ENCODE measurements at regions not wholly inside any gene's neighbourhood (a gene's known extent, or its start where the extent isn't known, plus 50 kb on each side); places are given as distances from the start of the nearest gene placed in this dataset.
"Not testable (repeated sequence)": the region's sequence is repeated elsewhere in the genome, so short reads cannot be mapped to it uniquely, and the experiment has no call there.

DNA sequence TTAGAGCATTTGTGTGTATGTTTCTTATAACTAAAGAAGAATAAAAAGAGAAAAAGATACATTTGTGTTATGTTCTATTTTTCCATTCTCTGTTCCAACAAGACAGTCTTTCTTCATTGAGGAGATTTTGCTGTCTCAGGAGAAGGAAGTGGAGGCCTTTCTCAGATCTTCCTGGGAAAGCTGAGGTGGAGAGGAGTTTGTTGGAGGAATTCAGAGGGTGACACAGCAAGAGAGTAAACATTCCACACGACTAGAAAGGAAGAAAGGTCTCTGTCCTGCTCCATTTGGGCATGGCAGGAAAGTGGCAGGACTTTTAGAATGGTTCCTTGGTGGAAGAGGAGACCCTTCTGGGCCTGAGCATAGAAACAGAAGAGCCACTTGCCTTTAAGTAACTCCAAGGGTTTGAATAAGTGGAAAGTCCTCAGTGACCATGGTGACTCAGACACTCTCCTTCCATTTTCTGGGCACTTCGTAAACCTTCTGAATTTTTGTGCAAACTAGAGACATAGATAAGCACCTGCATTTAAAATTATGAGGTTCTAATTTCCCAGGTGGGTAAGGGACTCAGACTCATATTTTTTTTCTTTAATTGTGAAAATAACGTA, 52.3 kb upstream of the COL5A2 start:
- no peak for DNase-seq

DNA sequence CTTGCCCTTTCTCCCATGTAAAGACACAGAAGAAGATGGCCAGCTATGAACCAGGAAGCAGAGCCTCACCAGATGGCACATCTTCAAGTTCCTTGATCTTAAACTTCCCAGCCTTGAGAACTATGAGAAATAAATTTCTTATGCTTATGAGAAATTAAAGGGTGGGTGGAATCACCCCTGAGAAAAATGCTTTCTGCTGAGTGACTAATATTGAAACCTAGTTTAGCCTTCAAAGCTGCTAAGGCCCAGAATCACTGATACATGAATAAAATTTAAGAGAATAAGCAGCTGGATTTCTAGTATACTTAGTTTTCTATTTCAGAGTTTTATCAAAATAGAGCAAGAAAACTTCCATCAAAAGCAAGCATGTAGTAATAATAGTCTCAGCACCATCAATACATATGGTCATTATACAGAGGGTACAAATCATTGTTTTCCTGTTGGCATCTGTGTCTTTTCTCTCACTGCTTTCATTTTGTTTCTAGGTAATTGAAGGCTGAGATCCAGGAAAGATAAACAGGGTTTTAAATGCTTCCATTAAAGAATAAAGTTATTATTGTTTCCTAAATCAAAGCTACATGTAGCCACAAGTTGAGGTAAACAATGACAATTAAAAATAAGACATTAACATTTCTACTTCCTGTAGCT, 53.3 kb upstream of the COL5A2 start:
- DNase-seq: no peak

DNA sequence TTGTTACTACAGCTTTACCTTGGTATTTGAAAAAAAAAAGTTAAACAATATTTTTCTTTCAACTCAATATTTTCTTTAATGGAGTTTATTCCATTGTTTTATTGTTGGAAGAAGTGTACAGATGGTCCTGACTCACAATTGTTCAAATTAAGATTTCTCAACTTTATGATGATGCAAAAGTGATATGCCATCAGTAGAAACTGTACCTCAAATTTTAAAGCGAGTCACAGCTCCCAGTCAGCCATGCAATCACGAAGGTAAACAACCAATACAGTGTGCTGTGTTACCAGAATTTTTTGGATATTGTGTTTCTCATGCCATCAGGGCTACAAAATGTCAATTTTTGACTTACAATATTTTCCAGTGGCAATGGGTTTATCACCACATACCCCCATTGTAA, 54.0 kb upstream of the COL5A2 start:
- DNase-seq: no peak

DNA sequence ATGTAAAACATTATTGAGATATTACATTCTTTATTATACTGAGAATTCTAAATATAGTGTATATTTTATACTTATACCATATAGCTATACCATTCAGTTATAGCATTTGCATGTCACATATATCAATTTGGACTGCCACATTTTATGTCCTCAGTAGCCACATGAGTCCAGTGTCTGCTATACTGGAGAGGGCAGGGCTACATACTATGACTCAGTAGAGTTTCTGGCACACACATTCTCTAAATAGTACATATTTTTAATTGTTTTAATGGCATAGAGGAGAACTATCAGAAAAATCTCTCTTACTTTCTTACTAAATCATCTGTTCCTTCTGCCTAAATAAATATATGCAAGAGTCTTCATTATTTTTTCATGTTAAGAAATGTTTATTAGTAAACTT, 55.4 kb upstream of the COL5A2 start:
- DNase-seq: no peak

DNA sequence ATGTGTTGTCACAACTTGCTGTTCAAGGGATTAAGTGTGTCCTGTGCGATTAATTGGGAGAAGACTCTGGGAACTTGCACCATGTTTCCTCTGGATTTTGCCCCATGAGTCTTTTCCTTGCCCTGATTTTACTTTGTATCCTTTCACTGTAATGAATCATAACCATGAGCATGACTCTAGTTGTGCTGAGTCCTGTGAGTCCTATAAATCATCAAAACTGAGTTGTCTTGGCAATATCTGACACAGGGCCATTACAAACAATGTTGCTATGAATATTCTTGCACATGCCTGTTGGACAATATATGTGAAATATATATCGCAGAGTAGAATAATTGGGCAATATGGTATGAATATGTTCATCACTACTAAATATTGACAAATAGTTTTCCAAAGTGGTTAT, 56.5 kb upstream of the COL5A2 start:
- DNase-seq: no peak

DNA sequence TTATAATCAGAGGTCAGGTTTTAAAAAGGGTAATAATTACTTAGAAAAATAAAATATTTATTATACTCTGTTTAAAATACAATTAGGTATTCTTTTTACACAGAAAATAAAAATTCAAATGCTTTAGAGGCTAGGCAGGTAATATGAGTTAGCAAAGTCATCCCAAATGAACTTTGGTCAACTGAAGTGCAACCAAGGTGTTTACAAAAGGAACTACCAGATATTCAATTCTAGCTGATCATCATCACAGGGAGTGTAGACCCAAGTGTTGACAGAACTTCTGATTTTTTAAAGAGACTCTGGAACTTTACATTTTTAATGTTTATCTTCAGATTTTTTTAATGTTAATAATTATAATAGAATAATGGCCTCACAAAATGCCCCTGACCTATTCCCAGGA, 59.3 kb upstream of the COL5A2 start:
- no peak for DNase-seq

DNA sequence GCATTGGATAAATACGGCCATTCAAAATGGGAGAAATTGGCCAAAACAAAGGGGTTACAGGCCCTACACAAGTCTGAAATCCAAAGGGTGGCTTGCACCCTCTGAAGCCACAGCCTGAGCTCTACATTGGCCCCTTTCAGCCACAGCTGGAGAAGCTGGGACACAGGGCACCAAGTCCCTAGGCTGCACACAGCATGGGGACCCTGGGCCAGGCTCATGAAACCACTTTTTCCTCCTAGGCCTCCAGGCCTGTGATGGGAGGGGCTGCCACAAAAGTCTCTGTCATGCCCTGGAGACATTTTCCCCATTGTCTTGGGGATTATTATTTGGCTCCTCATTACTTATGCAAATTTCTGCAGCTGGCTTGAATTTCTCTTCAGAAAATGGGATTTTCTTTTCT, 64.3 kb upstream of the COL5A2 start:
- DNase-seq: not testable (repeated sequence)

DNA sequence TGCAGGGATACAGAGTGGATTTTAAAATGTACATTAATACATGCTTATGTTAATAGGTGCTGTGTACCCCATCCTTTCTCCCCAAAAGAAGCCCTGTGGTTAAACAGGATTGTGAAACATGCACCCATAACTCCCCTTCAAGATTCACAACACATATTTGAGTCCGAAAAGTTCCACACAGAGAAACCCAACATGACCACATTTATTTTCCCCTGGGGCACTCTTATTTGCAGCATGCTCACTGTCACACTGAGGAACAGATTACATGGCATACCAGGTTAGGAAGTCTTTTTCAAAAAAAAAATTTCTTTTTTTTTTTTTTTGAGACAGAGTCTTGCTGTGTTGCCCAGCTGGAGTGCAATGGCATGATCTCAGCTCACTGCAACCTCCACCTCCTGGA, 67.7 kb upstream of the COL5A2 start:
- DNase-seq: no peak

DNA sequence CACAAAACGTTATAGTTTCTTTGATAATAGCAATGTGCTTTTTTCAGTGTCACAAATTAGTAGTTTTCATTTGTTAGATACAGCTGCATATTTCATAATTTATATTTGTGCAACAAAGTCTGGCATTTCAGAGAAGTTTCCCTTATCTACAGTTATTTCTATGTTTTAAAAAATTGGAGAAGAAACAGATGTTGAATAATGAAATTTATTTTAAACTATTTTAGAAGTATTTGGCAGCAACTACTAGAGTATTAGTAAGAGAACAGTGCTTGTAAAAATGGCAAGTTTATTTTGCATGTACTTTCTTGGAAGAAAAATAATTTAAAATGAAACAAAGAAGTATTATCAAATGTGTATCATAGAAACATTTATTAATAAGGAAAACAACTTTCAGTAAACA, 68.6 kb upstream of the COL5A2 start:
- DNase-seq: no peak

DNA sequence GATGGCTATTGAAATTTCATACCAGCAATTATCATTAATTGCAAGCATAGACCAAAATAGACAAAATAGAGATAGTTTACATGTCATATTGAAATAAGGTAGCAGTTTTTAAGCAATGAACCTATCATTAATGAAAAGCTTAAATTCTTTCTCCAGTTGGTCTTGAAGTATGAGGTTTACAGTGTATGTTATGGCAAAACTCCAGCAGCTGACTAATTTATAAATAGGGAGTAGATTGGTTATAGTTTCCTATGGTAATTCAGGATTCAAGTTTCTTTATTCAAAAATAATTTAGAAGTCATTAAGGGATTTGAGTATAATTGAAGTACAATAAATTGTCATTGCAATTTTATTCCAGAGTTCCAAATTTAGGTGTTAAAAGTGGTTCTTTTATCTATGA, 69.6 kb upstream of the COL5A2 start:
- no peak for DNase-seq

DNA sequence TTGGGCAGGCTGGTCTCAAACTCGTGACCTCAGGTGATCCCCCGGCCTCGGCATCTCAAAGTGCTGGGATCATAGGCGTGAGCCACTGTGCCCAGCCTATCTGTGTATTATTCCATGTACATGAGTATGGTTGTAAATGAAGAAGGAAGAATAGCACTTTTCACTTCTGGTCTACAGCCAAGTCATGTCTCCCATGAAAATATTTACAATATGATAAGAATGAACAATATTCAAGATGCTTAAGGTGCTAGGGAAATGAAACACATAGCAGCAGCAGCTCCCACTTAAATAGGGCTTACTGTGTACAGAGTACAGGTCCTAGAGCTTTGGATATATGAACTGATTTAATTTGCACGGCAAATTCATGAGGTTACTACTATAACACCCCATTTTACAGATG, 70.3 kb upstream of the COL5A2 start:
- DNase-seq: no peak

DNA sequence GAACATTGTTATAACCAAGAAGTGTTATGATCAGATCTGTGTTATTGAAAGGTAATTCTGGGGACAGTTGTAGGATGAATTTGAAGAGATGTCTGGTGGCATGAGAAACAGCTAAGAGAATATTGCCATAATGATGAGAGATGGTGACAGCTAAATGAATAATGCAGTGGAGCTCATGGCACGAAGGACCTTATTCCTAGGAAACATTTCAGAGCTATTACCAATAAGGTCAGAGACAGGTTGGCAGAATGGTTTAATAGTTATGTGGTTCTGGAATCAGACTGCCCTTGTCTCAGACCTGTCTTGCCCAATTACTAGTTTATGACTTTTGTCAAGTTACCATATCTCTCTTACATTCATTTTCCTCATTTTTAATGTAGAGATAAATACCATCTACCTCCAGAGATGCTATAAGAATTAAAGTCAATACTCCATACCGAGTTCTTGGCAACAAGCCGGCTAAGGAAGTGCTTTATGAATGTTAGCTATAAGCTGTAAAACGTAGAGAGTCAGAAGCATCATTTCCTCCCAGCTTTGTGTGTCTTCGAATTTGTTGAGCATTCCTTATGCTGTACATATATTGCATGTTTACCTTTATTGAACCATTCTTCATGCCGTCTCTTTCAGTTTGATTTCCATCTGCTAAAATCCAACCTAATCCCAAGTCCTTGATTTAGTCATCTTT, 73.6 kb upstream of the COL5A2 start:
- DNase-seq: no peak

DNA sequence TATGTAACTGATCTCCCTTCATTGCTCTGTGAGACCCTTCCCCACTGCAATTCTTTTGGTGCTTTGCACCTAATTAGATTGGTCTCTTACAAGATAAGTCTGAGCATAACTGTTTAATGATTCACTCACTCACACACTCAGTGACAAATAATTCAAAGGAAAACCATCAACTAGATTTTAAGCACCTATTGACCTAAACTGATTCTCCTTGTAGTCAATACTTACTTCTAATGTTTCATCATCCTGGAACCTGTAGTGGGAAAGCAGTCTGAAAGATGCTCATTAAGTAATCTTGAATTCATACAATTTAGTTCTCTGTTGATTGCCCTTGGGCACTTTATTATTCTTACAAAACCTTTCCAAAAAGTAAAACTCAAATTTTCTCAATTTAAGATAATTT, 74.3 kb upstream of the COL5A2 start:
- DNase-seq: no peak

DNA sequence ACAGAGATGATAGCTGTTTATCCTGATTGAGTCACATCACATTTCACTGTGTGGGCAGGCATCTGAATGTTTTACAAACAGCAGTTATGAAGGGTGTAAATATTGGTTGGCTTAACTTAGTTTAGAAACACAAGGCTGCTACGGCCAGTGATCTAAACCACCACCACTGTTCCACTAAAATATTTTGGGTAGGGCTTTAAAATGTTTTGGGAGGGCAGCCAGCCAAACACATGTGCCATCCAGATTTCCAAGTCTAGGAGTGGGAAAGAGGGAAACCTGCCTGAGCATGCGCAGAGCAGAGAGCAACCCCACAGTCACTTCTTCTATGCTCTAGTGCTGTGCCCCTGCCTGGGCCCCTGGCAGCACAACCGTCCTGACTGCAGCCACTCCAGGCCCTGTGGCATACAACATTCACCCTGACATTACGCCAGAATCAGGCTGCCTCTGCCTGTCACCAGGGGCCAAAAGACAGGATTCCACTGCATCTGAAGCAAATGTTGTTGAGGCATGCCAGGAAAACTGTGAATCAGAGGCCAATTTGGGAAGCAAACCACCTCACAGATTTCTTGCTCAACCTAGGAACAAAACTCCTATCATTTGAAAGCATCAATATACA, 74.8 kb upstream of the COL5A2 start:
- no peak for DNase-seq

DNA sequence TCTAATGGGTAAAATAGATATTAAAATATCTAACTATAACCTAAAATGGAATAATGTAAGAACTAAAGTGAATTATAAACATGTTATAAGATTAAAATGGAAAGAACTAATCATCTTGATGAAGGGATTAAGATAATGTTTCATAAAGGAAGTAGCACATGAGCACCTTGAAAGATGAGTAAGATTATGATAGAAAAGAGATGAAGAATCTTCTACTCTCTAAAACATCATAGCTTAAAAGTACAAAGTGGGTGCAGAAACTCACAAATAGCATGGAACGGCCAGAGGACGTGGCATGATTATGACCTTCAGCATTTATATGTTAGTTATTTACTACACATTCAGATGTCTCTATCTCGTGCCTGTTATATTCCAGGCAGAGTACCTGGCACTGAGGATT, 76.2 kb upstream of the COL5A2 start:
- DNase-seq: no peak

DNA sequence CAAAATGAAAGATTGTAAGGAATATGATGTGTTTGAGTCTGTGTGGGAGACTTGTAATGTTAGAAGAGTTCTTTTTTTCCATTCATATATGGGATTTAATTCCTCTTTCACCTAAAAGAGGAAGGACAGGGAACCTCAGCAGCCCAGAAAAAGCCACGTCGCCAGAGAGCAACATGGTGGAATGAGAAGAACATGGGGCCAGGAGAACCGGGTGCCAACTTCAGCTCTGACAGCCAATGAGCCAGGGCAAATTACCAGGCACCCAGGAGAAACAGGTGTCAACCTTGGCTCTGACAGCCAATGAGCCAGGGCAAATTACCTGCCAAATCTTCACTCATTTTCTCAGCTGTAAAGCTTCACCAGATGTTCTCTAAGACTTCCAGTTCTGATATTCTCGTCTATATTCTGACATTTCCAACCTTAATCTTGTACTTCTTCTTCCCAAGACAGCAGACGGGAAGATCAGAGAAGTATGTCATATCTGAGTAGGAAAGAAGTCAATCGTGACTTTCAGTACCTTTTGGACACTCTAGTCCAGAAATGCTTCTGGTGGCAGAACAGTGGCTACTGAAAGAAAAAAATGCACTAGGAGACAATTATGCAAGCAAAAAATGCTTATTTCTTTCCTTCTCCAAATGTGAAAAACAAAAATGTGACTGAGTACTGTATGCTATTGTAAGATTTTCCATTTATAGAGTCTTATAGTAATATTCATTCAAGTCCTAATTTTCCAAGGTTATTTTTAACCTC, 79.2 kb upstream of the COL5A2 start:
- no peak for DNase-seq

DNA sequence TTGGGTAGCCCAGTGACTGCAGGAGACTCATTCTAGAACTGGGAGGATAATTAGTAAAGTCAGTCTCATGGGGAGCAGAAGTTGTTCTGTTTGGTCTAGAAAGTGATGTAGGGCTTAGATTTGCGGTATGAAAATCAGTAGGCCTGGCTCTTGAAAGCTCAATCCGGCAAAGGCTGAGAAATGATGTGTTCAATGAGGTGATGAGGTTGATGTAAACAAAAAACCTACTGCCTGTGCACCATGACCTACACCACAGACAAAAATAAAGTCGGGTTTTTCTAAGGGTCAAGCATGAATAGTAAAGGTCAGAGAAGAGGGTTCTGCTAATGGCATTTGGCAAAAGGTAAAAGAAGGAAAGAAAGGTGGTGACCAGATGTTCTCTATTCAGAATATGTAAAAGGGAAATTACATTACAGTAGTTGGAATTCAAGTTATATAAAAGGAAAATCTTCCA, 80.8 kb upstream of the COL5A2 start:
- DNase-seq: no peak

DNA sequence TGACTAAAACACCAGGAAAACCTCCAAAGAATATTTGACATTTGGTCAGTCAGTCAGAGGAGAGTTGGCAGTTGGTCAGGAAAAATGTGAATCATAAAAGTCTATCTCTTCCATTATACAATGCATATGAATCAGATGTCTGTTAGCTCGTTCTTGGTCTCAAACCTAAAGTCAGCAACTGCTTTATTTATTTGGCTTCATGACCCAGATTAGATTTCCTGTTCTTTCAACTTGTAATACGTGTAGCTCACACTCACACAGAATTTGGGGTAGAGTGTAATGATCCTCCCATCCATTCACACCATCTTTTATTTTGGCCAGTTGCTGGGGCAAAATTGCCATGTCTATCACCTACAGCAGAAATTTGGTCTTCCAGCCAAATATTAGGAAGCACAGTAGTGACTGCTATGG, 81.9 kb upstream of the COL5A2 start:
- no peak for DNase-seq

DNA sequence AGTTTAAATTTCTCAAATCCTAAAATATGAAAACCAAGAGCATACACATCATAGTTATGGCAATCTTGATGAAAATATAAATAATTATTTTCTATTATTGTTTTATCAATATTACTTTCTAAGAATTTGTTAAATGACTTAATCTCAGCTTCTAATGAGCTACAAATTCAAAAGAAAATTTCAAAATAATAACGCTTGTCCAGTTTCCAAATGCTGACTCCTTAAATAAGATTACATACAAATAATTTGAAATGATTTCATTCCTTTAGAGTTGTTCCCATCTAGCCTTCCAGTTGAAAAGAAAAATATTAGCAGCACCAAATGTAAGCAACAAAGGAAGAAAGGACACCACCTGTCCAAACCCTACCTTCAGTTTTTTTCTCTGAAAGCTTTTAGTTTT, 82.4 kb upstream of the COL5A2 start:
- no peak for DNase-seq

DNA sequence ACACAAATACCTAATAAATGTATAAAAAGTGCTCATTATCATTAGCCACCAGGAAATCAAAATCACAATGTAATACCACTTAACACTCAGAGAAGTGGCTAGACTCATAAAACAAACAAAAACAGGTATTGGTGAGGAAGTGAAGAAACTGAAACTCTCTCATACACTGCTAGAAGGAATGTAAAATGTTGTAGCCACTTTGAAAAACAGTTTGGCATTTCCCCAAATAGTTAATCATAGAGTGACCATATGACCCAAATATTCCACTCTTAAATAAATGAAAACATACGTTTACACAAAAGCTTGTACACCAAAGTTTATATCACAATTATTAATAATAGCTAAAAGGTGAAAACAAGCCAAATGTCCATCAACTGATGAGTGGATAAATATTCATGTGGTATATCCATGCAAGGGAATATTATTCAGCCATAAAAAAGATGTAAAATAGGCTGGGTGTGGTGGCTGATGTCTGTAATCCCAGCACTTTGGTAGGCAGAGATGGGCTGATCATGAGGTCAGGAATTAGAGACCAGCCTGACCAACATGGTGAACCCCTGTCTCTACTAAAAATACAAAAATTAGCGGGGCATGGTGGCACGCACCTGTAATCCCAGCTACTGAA, 86.2 kb upstream of the COL5A2 start:
- DNase-seq: no peak

DNA sequence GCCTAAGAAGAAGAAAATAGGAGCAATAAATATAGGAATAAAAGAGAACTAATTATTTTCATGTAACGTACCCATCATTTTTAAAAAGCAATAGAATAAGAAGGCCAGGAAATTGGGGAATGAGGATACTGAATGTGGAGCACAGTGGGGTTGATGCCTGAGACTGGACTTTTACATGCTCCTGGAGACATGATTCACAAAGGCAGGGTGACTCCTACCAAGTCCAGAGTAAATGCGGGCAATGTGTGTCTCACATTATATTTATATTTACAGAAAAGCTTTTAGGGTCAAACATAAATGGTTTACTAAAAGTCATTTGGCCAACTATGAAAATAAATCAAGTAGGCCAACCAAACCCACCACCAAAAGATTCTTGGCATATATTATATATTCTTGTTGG, 87.9 kb upstream of the COL5A2 start:
- DNase-seq: no peak

DNA sequence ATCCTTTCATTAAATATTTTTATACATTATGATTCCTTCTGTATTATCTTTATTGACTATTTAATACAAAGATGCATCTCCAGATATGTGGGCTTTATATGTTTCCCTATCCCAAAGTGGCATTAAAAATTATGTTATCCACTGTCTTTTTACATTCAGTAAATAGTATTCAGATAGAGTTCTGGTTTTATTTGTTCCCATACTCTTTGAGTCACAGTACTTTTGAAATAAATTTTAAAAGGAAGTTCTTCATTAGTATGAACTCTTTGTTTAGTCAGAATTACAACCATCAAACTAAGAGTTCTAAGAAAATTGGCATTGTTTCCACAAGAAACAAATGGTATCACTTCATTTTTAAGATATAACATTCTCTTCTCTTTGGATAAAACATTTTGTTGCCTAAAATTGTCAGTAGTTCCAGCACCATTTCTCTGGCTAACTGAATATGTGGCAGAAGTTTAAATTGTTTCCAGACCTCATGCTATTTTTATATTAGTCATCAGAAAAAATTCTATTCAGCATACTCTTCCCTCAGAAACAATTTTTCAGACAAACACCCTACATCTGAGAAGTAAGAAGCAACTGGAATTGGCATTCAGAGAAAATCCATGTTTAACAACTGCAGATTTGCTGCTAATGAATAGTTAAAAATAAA, 88.5 kb upstream of the COL5A2 start:
- no peak for DNase-seq
